ENCODE measurements at regions not wholly inside any gene's neighbourhood (a gene's known extent, or its start where the extent isn't known, plus 50 kb on each side); places are given as distances from the start of the nearest gene placed in this dataset.

DNA sequence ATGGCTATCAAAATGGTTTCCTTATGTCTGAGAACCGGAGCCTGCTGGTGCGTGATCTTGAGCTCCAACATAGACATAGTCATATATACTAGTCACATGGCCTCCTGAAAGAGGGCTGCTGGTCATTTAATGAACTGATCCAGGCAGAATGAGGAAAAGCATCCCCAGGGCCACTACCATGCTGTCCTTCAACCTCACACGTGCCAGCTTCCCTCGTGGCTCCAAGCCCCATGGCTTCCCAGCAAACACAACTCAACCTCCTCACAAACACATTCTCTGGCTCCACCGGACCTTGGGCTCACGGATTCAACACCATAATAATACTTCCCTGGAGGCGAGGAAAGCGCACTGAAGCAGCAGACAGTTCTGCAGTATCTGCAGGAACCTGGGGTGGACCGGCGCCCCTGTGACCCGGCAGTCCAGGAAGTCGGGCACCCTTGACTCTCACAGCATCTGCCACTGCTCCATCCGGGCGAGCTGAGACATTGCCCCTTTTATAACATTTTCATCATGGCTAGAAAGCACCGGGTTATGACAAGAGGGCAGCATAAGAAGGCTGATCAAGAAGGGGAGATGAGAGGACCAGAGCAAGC is 57.2 kb upstream of the CDH5 start:
- no peak for TF ChIP-seq PAX5 (IDR thresholded peaks at IDR 0.05; ENCODE audit: insufficient read depth, low read length, severe bottlenecking)
- TF ChIP-seq POLR2AphosphoS5 (IDR thresholded peaks at IDR 0.05; ENCODE audit: low read depth, low read length): no peak
- TF ChIP-seq POLR2A (IDR thresholded peaks at IDR 0.05; ENCODE audit: low read depth, low read length): no peak
- no peak for TF ChIP-seq TAF1 (IDR thresholded peaks at IDR 0.05; ENCODE audit: low read depth, low read length)
- no peak for TF ChIP-seq SPI1 (IDR thresholded peaks at IDR 0.05; ENCODE audit: low read depth, low read length)
- TF ChIP-seq POU2F2 (IDR thresholded peaks at IDR 0.05; ENCODE audit: low read depth, low read length): no peak
